Adipocyte (in vitro differentiated cells): ENCODE measurements at regions not wholly inside any gene's neighbourhood (a gene's known extent, or its start where the extent isn't known, plus 50 kb on each side); places are given as distances from the start of the nearest gene placed in this dataset.
"Not testable (repeated sequence)": the region's sequence is repeated elsewhere in the genome, so short reads cannot be mapped to it uniquely, and the experiment has no call there.

Source experiments
- DNase-seq: peaks from one replicate; pipeline ENCODE4 v3.0.0-alpha.2; 2015; ENCODE audit warnings: low read depth
- H3K27me3 ChIP-seq: replicated peaks from 2 replicates; pipeline ENCODE4 v1.7.0; 2013; ENCODE audit warnings: mild to moderate bottlenecking, low read length, moderate library complexity; ENCODE audit not compliant: control insufficient read depth, insufficient read depth
- H3K36me3 ChIP-seq: 2 replicates; pipeline ENCODE4 v1.7.0; 2013; ENCODE audit warnings: low read length, mild to moderate bottlenecking, moderate library complexity; ENCODE audit not compliant: control insufficient read depth, insufficient read depth, severe bottlenecking
- H3K4me1 ChIP-seq: 2 replicates; pipeline ENCODE4 v1.7.0; 2013; ENCODE audit warnings: mild to moderate bottlenecking, low read length, moderate library complexity; ENCODE audit not compliant: control insufficient read depth, insufficient read depth
- H3K4me3 ChIP-seq: 2 replicates; pipeline ENCODE4 v1.7.0; 2013; ENCODE audit warnings: mild to moderate bottlenecking, low read length, moderate library complexity
- H3K9ac ChIP-seq: 2 replicates; pipeline ENCODE4 v1.7.0; 2013; ENCODE audit warnings: mild to moderate bottlenecking, low read length, moderate library complexity
- H3K9me3 ChIP-seq: 2 replicates; pipeline ENCODE4 v1.7.0; 2013; ENCODE audit warnings: mild to moderate bottlenecking, low read length, moderate library complexity; ENCODE audit not compliant: control insufficient read depth

GRCh38 chr3:40677321-40677720, 152.6 kb downstream of the ZNF621 start:
- no peak for DNase-seq
- Histone ChIP-seq H3K27me3 (no peaks in the 10 kb centered on the region), H3K4me1 (no peaks in the 10 kb centered on the region), H3K9ac (no peak overlapping the region), H3K9me3 (peaks cover 10% of the 10 kb centered on the region), H3K4me3 (no peak overlapping the region), H3K36me3 (no peaks in the 10 kb centered on the region)

- H3K9ac ChIP-seq, result no peak overlapping the region
- H3K9me3 ChIP-seq, result peaks cover 10% of the 10 kb centered on the region
- H3K4me3 ChIP-seq, result no peak overlapping the region
- H3K4me1 ChIP-seq, result no peaks in the 10 kb centered on the region
- no peak for DNase-seq
- H3K27me3 ChIP-seq, result no peaks in the 10 kb centered on the region
- H3K36me3 ChIP-seq, result no peaks in the 10 kb centered on the region
Measured at GRCh38 chr3:40677749-40678148, 153.0 kb downstream of the ZNF621 start.

- Histone ChIP-seq H3K36me3 (no peaks in the 10 kb centered on the region), H3K4me1 (no peaks in the 10 kb centered on the region), H3K4me3 (no peak overlapping the region), H3K27me3 (no peaks in the 10 kb centered on the region), H3K9me3 (peaks cover 5% of the 10 kb centered on the region), H3K9ac (no peak overlapping the region)
- DNase-seq, result no peak
Measured at GRCh38 chr3:40679290-40679689, 154.5 kb downstream of the ZNF621 start.

GRCh38 chr3:40680685-40681657, 156.2 kb downstream of the ZNF621 start:
- Histone ChIP-seq H3K9me3 (no peaks in the 10 kb centered on the region), H3K36me3 (no peaks in the 10 kb centered on the region), H3K27me3 (no peaks in the 10 kb centered on the region), H3K9ac (no peak overlapping the region), H3K4me1 (no peaks in the 10 kb centered on the region), H3K4me3 (no peak overlapping the region)
- no peak for DNase-seq

- no peaks in the 10 kb centered on the region for H3K36me3 ChIP-seq
- no peak overlapping the region for H3K9ac ChIP-seq
- no peak for DNase-seq
- no peaks in the 10 kb centered on the region for H3K9me3 ChIP-seq
- no peak overlapping the region for H3K4me3 ChIP-seq
- H3K4me1 ChIP-seq, result no peaks in the 10 kb centered on the region
- H3K27me3 ChIP-seq, result no peaks in the 10 kb centered on the region
Measured at GRCh38 chr3:40681658-40682055, 156.9 kb downstream of the ZNF621 start.

GRCh38 chr3:40689837-40690236, 165.1 kb downstream of the ZNF621 start:
- H3K4me1 ChIP-seq, result peaks cover 21% of the 10 kb centered on the region
- H3K27me3 ChIP-seq, result no peaks in the 10 kb centered on the region
- no peaks in the 10 kb centered on the region for H3K36me3 ChIP-seq
- no peak overlapping the region for H3K9ac ChIP-seq
- no peak overlapping the region for H3K4me3 ChIP-seq
- DNase-seq, result no peak
- H3K9me3 ChIP-seq, result no peaks in the 10 kb centered on the region

GRCh38 chr3:40690749-40691451, 166.1 kb downstream of the ZNF621 start:
- no peaks in the 10 kb centered on the region for H3K9me3 ChIP-seq
- peaks cover 21% of the 10 kb centered on the region for H3K4me1 ChIP-seq
- H3K27me3 ChIP-seq, result no peaks in the 10 kb centered on the region
- H3K36me3 ChIP-seq, result no peaks in the 10 kb centered on the region
- no peak for DNase-seq
- H3K9ac ChIP-seq, result no peak overlapping the region
- H3K4me3 ChIP-seq, result no peak overlapping the region

GRCh38 chr3:40691452-40691861, 166.7 kb downstream of the ZNF621 start:
- Histone ChIP-seq H3K27me3 (no peaks in the 10 kb centered on the region), H3K9ac (no peak overlapping the region), H3K9me3 (no peaks in the 10 kb centered on the region), H3K4me3 (no peak overlapping the region), H3K4me1 (peaks cover 21% of the 10 kb centered on the region), H3K36me3 (no peaks in the 10 kb centered on the region)
- no peak for DNase-seq

GRCh38 chr3:40695848-40696247, 171.1 kb downstream of the ZNF621 start:
- H3K36me3 ChIP-seq, result no peaks in the 10 kb centered on the region
- peaks cover 10% of the 10 kb centered on the region for H3K4me1 ChIP-seq
- H3K9ac ChIP-seq, result no peak overlapping the region
- H3K27me3 ChIP-seq, result no peaks in the 10 kb centered on the region
- H3K9me3 ChIP-seq, result peaks cover 6% of the 10 kb centered on the region
- no peak overlapping the region for H3K4me3 ChIP-seq
- DNase-seq, result no peak

GRCh38 chr3:40698611-40699010, 173.9 kb downstream of the ZNF621 start:
- DNase-seq, H3K4me3 ChIP-seq, H3K27me3 ChIP-seq, H3K9ac ChIP-seq, H3K36me3 ChIP-seq, H3K4me1 ChIP-seq: not testable (repeated sequence)
- peaks cover 29% of the 10 kb centered on the region for H3K9me3 ChIP-seq

GRCh38 chr3:40701016-40701588, 176.3 kb downstream of the ZNF621 start:
- Histone ChIP-seq H3K4me3 (no peak overlapping the region), H3K9me3 (peaks cover 29% of the 10 kb centered on the region), H3K4me1 (no peaks in the 10 kb centered on the region), H3K27me3 (no peaks in the 10 kb centered on the region), H3K36me3 (no peaks in the 10 kb centered on the region), H3K9ac (no peak overlapping the region)
- no peak for DNase-seq
